ENCODE measurements at regions not wholly inside any gene's neighbourhood (a gene's known extent, or its start where the extent isn't known, plus 50 kb on each side); places are given as distances from the start of the nearest gene placed in this dataset.

GRCh38 chr13:73894995-73895571, 239.1 kb downstream of the KLF12 start:
- no peak for DNase-seq (ENCODE audit: low spot score)

DNA sequence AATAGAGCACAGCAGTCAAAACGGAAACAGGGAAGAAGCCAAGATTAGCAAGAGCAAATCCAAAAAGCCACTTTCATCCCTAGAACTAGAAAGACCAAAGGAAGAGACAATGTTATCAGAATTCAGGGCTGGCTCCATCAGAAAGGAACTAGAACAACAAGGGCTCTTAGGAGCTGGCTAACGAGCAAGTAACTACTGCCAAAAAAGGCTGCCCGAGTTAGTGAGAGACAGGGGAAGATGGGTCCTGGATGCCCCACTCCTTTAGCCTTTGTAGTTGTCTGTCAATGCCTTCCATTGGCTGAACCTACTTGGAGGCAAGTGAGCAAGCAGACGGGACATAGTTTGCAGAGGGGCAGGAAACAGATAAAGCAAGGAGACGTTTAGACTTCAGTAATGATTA, 240.4 kb downstream of the KLF12 start:
- no peak for DNase-seq (ENCODE audit: low spot score)

GRCh38 chr13:73891805-73892204, 242.4 kb downstream of the KLF12 start:
- DNase-seq (ENCODE audit: low spot score), result no peak

- no peak for DNase-seq (ENCODE audit: low spot score)
Observed at GRCh38 chr13:73883162-73883561, 251.0 kb downstream of the KLF12 start.

- DNase-seq (ENCODE audit: low spot score), result no peak
Observed at GRCh38 chr13:73880365-73880764, 253.8 kb downstream of the KLF12 start.

GRCh38 chr13:73879346-73880015, 254.7 kb downstream of the KLF12 start:
- DNase-seq (ENCODE audit: low spot score), result no peak

DNA sequence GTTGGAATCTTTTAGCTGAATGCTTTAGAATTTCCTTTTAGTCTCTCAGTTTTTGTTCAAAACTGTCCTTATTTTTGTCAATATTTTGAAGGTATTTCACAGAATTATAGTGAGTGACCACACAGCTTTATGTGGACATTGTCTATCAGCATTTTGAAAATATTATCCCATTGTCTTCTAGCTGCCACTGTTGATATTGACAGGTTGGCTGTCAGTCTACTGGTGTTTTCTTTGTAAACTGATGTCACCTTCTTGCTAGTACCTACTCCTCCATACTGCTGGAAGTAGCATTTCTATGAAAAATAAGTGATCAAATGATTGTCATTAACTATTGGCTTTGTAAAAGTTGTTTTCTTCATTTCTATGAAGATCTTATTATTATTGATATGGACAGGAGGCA, 256.8 kb downstream of the KLF12 start:
- no peak for DNase-seq (ENCODE audit: low spot score)

- DNase-seq (ENCODE audit: low spot score), result no peak
Observed at GRCh38 chr13:73876323-73876722, 257.9 kb downstream of the KLF12 start.

- no peak for DNase-seq (ENCODE audit: low spot score)
Observed at GRCh38 chr13:73873940-73874830, 260.0 kb downstream of the KLF12 start.

DNA sequence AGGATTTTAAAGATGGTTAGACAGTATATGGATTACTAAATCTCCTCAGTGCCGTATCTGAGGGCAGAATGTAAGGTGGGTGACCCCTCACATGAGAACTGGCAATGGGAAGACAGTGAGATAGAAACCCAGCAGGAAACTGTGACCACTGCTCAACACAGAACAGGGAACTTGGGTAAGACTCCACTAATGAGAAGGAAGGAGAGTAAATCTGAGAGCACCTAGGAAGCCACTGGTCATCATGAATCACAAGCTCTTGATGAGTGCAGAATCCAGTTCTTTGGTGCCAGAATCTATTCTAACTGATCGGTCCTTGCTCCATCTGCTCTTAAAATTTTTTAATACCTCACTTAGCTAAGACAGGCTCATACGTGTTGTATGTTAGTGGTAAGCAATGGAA, 261.8 kb downstream of the KLF12 start:
- DNase-seq (ENCODE audit: low spot score), result no peak

DNA sequence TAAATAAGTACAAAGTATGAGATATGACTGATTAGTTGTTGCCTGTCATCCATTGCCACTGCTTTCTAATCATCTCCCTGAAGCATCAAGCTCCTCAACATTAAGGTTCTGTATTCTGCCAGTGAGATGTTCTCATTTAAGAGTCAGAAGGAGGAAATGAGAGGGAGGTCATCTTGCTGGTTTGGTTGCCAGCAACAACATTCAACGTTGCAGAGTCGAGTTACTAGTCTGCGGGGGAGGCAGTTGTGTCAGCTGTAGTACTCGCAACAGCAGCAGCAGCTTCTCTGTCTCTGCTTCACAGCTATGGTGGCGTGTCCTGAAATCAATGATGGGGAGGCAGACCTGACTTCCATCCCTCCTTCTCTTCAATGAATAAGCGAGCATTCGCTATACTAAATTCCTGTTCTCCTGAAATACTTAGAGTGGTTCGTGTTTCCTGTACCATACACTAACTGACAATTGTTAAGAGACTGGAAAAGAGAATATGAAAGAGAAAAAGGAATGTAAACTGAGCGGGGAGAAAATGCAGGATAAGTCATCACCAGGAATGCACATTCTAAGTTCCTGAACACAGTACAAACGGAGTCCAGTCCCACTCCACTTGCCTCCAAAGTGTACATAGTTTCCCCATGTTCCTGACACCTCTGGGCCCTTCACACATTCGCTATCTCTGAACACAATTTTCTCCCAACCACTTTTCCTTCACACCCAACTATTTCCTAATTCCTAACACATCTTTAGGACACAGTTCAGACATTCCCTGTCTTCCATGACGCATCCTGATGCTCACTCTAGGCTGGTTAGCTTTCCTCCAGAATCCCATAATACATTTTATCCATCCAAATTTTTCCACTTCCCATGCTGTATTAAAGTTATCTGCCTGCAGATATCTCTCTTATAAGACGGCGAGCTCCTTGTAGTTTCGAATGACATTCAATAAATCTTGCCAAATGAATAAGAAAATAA, 263.0 kb downstream of the KLF12 start:
- peak; percentile 62 for DNase-seq (ENCODE audit: low spot score)

GRCh38 chr13:73870036-73870741, 264.0 kb downstream of the KLF12 start:
- no peak for DNase-seq (ENCODE audit: low spot score)

GRCh38 chr13:73865027-73865426, 269.2 kb downstream of the KLF12 start:
- DNase-seq (ENCODE audit: low spot score), result no peak

DNA sequence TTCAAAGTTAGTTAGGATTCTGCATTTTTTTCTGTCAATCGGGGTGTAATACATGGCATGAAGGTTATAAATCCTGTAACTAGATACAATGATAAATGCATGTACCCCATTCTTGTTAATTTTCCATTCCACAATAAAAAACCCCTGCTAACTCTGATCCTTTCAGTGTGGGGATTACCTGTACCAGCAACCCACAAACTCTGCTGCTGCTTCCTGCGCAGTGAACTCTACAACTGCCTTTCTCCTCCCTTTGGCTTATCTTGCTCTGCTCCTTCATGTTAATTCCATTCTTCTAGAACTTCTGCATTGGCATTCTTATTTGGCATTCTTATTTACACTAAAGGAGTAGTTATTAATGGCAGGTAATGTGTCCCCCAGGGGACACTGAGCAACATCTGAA, 273.1 kb downstream of the KLF12 start:
- DNase-seq (ENCODE audit: low spot score), result no peak

- no peak for DNase-seq (ENCODE audit: low spot score)
Observed at GRCh38 chr13:73860501-73860900, 273.7 kb downstream of the KLF12 start.

DNA sequence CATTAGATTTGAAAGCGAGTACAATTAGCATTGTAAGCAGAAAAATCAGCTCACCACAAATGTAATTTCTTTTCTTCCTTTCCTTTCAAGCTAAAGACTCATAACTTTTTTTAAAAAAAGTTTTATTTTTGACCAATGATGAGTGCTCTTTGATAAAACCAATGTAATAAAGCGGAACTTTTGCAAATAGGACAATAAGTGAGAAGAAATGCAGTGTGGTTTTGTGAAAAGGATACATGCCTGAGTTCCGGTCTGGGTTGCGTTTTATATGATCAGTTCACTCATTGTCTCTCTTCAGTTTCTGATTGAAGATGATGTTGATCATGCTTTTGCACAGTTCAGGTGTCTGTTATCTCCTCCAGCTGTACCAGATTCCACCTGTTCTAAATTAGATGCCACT, 274.4 kb downstream of the KLF12 start:
- DNase-seq (ENCODE audit: low spot score), result no peak

GRCh38 chr13:73857106-73857505, 277.1 kb downstream of the KLF12 start:
- no peak for DNase-seq (ENCODE audit: low spot score)

DNA sequence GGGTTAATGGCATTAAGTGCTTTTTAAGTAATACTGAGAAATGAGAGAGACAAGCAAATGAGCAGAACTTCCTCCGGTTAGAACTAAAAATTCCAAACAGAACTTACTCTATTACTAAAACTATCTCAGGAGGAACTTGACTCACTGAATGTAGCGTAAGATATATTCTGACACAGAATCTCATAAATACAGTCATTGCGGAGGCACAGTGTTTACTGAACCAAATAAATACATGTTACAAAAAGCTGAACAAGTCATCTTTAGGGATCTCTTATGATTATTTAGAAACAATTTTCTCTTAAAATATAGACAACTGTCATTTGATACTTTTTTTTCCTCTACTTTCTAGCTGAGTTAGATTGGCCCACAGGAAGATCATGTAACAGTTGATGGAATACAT, 283.1 kb downstream of the KLF12 start:
- DNase-seq (ENCODE audit: low spot score), result no peak

DNA sequence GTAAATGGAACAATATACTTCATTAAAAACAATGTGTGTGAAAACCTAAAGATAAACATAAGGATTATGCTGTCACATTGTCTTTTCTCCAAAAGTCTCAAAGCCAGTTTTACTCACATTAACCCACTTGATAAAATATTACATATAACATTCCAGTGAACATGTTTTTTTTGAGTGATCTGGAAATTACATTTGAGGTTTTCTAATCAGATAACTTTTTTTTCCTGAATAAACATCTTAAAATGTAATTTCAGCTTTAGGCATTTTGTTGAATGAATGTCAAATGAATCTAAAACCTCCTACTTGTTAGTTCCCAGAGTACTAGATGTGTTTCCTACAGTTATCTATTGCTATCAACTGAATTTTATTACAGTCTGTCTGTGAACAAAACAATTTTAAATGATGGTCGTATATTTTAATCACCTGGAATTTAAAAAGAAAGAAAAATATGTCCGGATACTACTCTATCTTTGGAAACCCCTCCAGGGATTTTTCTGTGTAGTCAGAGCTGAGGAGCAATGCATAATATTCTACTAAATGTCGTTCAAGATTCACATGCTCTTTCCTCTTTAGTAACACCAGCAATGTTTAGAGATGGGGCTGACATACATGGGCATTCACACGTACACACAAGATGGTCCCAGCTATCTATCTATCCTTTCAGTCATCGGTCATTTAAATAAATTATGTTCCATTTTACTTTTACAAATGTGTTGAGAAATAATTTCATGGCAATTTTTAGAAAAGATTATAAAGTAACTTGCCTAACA, 283.9 kb downstream of the KLF12 start:
- no peak for DNase-seq (ENCODE audit: low spot score)

DNA sequence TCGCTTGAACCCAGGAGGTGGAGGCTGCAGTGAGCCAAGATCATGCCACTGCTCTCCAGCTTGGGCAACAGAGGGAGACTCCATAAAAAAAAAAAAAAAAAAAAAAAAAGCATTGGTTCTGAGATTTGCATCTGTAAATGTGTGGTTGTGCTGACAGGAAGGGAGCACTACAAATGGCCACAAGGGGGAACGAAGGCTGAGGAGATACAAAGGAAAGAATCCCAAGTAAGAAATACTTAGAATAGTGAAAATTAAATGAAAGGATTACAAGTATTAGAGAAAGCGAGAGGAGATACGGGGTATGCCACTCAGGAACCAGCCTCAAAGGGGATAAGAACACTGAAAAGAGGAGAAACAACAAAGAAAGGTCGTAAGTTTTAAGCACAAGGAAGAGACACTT, 284.9 kb downstream of the KLF12 start:
- DNase-seq (ENCODE audit: low spot score), result peak; percentile 7

DNA sequence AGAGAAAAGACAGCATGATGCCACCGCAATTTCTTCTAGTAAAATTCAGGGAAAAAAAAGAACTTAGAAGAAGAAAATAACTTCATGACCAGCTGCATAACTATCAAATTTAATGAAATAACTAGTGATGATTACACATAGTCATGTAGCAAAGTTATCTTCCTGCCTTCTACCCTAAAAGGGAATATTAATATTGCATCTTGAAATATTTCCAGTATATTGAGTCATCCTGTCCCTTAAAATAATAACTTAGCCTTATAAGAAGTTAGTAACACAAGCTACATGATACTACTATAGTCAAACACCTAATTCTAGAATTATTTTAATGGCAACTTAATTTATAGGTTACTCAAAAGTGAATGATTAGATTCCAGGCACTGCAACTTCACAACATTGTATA, 289.2 kb downstream of the KLF12 start:
- DNase-seq (ENCODE audit: low spot score), result no peak

All from AG08396 (cell line).